HG02943 (cell line): ENCODE measurements at regions not wholly inside any gene's neighbourhood (a gene's known extent, or its start where the extent isn't known, plus 50 kb on each side); places are given as distances from the start of the nearest gene placed in this dataset.
"Not testable (repeated sequence)": the region's sequence is repeated elsewhere in the genome, so short reads cannot be mapped to it uniquely, and the experiment has no call there.

Experiments used
- ATAC-seq: cut with Tn5 transposase; IDR thresholded peaks from one replicate; pipeline ENCODE4 v1.9.1; 2021; ENCODE audit warnings: mild to moderate bottlenecking, low read depth, moderate library complexity; ENCODE audit not compliant: unreplicated experiment

GRCh38 chr12:83676781-83677295 lies 990.1 kb downstream of the TMTC2 start:
- ATAC-seq, result no peak

GRCh38 chr12:83666690-83667089 lies 980.0 kb downstream of the TMTC2 start:
- ATAC-seq, result no peak

GRCh38 chr12:83665634-83666218 lies 979.0 kb downstream of the TMTC2 start:
- no peak for ATAC-seq

GRCh38 chr12:83664650-83665049 lies 977.9 kb downstream of the TMTC2 start:
- no peak for ATAC-seq

DNA sequence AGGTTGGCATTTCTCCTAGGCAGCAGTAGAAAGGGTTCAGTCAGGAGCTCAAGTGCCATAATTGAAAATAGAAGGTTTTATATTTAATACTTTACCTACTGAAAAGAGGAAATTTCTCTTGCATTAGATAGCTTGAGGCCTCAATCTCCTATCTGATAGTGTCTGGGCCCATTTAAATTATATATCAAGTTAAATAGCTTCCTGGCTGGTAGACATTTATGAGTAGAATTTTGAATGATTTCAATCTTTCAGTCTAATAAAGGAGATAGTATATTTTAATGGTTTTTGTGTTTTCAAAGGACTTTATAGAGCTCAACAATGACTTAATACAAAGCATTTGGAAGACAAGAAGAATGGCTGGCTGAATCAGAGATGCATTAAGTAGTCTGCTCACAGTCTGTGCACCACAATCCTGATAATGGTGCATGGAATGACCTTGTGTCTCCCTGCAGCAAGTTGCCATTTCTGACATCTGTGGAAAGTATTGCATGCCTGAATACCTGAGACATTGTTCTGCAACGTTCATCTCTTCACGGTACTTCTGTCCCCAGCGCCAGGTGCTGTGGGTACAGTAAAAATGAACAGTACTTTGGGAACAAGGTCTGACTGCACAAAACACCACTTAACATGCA lies 974.1 kb downstream of the TMTC2 start:
- ATAC-seq, result no peak

- no peak for ATAC-seq
These were observed 972.6 kb downstream of the TMTC2 start for GRCh38 chr12:83659321-83659720.

DNA sequence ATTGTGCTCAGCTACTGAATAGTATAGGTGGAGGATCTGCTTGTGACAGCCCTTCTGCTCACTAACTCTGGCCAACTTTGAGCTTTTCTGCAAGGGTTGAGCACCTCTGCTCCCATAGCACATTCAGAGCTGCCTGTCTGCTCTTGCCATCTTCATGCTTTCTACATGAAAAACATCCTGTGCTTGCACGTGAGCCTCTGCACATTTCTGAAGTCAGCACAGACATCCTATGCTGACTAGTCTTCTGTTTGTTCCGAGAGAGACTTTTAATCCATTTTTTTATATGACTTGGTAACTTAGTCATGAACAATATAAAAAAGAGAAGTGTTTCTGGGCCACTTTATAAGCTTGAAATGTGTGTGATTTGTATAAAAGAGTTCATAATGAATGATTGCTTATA lies 969.3 kb downstream of the TMTC2 start:
- ATAC-seq, result no peak

- no peak for ATAC-seq
These were observed 955.5 kb downstream of the TMTC2 start for GRCh38 chr12:83642205-83642604.

DNA sequence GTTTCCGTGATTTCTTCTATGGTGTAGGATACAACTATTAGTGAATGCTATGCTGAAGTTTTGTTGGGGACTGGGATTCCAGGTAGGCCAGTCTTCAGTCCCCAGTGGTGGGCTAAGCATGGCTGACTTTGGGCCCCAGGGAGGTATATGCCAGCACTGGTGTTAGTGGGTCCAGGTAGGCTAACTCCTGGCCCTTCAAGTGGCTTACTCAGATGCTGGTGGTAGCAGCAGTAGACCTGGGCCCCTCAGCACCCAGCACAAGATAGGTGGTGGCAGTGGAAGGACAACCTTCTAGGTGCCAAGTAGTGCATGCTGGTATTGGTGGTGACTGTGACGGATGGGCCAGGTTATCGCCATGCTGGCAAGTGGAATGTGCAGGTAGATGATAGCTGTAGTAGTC lies 955.1 kb downstream of the TMTC2 start:
- ATAC-seq, result no peak

DNA sequence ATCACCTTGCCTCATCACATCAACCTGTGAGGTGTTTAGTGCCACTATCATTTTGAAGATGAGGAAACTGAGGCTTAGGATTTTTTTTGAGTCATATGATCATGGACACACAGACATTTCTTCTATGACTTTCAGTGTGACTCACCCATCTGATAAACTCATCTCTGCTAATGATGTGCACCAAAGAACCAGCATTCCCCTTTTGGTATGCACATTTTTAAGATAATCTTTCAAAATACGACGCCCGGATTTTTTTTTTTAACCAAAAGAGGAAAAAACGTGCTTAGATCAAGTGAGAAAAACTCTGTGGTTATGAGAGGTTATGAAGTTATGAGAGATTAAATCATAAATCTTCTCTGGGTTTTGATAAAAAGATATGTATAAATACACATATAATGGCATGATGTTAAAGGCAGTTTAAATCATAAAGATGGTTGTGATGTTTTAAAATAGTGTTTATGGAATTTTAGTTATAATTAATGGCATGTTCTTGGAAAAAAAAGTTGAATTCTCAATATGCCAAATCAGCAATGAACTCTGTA lies 948.1 kb downstream of the TMTC2 start:
- no peak for ATAC-seq

DNA sequence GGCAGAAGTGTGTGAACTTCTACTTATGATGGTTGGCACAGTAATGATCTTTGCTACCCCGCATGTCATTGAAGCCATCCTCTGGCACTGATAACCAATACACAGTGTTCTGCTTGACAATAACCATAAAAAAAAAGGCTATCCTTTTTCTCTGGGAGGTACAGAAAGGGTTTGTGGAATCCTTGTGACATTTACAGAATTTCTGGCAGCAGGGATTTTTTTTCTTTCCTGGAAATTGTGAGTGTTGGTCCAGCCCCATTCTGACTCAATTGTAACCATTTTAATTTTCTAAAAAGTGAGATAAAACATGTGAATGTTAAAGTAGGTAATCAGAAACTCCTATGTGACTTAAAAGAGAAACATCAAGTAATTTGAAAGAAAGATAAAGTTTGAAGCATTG lies 943.8 kb downstream of the TMTC2 start:
- no peak for ATAC-seq

GRCh38 chr12:83629931-83630330 lies 943.2 kb downstream of the TMTC2 start:
- ATAC-seq, result no peak

DNA sequence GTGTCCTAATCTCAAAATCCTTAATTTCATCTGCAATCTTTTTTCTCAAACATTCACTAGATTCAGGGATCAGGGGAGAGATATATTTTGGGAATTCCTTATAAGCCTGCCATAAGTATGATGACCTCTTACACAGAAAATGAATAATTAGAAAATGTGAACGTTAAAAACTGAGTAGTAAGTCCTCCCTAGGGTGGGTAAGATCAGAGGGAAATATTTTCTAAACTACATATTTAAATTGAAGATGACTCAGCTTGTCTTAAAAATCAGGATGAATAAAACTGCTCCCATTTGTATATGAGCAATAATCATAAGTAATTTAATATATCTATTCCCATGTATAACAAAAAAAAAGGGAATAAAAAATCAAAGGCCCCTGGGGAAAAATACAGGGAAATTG lies 935.5 kb downstream of the TMTC2 start:
- ATAC-seq, result no peak

DNA sequence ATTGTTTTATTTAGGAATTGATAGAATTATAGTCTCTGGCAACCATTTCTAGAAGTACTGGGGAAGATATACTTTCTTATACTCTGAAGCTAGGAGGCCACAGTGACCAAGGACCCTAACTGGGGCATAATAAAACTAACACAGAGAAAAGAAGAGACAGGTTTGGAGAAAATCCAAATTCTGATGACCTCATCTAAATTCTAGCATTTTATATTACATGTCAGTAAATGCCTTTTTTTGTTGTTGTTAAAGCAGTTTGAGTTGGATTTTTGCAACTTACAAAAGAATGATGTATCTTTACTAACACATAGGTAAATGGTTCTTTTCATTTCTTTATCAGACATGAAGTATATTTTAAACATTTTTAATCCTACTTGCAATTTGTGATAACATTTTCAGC lies 933.3 kb downstream of the TMTC2 start:
- no peak for ATAC-seq

DNA sequence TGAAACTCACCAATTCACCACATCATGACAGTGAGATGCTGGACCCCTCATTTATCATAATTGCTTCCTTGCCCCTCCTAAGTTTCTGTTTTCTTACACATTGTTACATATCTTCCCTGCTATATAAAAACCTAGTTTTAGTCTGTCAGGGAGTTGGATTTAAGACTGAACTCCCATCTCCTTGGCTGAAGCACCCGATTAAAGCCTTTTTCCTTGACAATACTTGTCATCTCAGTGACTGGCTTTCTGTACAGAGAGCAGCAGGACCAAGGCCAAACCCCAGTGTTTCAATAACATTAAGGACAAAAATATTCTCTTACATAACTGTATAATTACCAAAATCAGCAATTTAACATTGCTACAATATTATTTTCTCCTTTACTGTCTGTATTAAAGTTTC lies 928.4 kb downstream of the TMTC2 start:
- no peak for ATAC-seq

- no peak for ATAC-seq
These were observed 926.9 kb downstream of the TMTC2 start for GRCh38 chr12:83613586-83614110.

DNA sequence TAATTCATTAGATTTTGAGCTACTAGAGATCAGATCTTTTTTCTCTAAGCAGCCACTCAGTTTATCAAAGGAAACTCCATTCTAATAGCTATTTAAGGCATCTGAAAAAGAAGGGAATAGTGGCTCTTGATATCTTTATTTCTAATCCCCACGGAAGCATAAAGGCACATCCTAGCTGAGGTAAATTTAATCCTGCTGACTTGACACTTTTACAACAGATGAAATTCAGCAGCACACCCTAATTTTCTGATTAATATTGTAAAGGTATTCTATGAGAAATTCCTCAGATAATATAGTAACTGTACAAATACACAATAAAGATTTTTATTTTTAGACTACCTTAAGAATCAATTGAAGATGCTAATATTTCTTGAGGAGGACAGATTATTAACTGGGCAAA lies 916.4 kb downstream of the TMTC2 start:
- no peak for ATAC-seq

DNA sequence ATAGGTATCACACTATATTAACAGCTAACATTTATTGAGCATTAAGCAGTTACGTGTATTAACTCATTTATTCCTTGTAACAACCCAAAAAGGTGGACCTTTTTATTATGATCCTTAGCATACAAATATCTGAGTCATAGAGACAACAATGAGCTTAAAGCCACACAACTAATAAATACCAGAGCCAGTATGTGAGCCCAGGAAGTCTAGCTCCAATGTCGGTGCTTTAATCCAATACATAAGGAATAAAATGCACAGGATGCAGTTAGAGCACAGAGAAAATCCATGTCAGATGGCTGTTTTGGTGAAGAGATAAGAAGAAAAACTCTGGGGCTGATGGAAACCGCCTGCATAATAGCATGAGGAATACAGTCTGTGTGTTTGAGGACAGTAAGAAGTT lies 888.6 kb downstream of the TMTC2 start:
- no peak for ATAC-seq

- no peak for ATAC-seq
These were observed 887.4 kb downstream of the TMTC2 start for GRCh38 chr12:83574142-83574541.

GRCh38 chr12:83573671-83574070 lies 887.0 kb downstream of the TMTC2 start:
- ATAC-seq, result no peak

DNA sequence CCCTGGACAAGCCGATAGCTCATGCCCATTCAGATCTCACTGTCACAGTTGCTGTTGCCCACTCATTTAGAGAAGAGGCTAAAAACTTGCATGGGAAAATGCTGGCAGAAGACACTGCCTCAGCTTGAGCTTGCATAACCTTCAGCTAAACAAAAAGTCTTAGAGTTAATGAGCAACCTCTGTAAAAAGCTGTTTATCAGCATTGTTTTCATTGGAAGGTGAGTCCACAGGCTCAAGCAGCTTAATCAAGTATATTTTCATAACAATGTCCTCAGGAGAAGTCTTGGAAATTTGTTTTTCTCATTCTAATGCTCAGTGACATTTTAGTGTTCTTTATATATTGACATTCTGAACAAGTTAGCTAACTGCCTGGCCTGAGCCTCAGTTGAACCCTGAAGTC lies 872.9 kb downstream of the TMTC2 start:
- no peak for ATAC-seq

- not testable (repeated sequence) for ATAC-seq
These were observed 869.3 kb downstream of the TMTC2 start for GRCh38 chr12:83556040-83556439.
